Mammary epithelial cell (primary cell): ENCODE measurements at regions not wholly inside any gene's neighbourhood (a gene's known extent, or its start where the extent isn't known, plus 50 kb on each side); places are given as distances from the start of the nearest gene placed in this dataset.

ENCODE experiments used
- CTCF ChIP-seq, 2 donors: IDR thresholded peaks in 1 of 2; conservative IDR thresholded peaks in 1 of 2; 2 replicates each; pipeline ENCODE4 v1.5.1; 2011 to 2012; ENCODE audit warnings: inconsistent platforms in 2 of 2, low read length in 2 of 2, mild to moderate bottlenecking in 2 of 2, control low read depth in 1 of 2, low read depth in 1 of 2; ENCODE audit not compliant: insufficient read depth in 1 of 2; ENCODE audit errors: extremely low read depth in 1 of 2
- EZH2 ChIP-seq: IDR thresholded peaks from 2 replicates; pipeline ENCODE4 v1.6.1; 2012; ENCODE audit warnings: low read length, inconsistent platforms, borderline replicate concordance

- TF ChIP-seq CTCF (conservative IDR thresholded peaks at IDR 0.05 in 1 of 2, IDR thresholded peaks at IDR 0.05 in 1 of 2; ENCODE audit: extremely low read depth in 1 of 2, insufficient read depth in 1 of 2, low read depth in 1 of 2, low read length in 2 of 2) = no peak
- no peak for TF ChIP-seq EZH2
These were observed 159.8 kb upstream of the LMCD1 start for GRCh38 chr3:8341821-8342247.
